ENCODE measurements at regions not wholly inside any gene's neighbourhood (a gene's known extent, or its start where the extent isn't known, plus 50 kb on each side); places are given as distances from the start of the nearest gene placed in this dataset.
A peak's percentile ranks its signal among the peaks of the same experiment; 100 is the strongest.
"Not testable (repeated sequence)": the region's sequence is repeated elsewhere in the genome, so short reads cannot be mapped to it uniquely, and the experiment has no call there.

GRCh38 chr3:15851735-15852134, 54.0 kb upstream of the ANKRD28 start:
- DNase-seq = no peak

- peak; percentile 70 for DNase-seq
Observed at GRCh38 chr3:15858547-15859506, 61.0 kb upstream of the ANKRD28 start.

- peak; percentile 82 for DNase-seq
Observed at GRCh38 chr3:15859507-15860013, 61.8 kb upstream of the ANKRD28 start.

- DNase-seq = peak; percentile 68
Observed at GRCh38 chr3:15860014-15860934, 62.5 kb upstream of the ANKRD28 start.

- DNase-seq = no peak
Observed at GRCh38 chr3:15861163-15861562, 63.4 kb upstream of the ANKRD28 start.

GRCh38 chr3:15872807-15873206, 75.0 kb upstream of the ANKRD28 start:
- DNase-seq = no peak

GRCh38 chr3:15873415-15873814, 75.6 kb upstream of the ANKRD28 start:
- DNase-seq = no peak

GRCh38 chr3:15875016-15875689, 77.4 kb upstream of the ANKRD28 start:
- DNase-seq = no peak

GRCh38 chr3:15876669-15877068, 78.9 kb upstream of the ANKRD28 start:
- no peak for DNase-seq

GRCh38 chr3:15877813-15878212, 80.0 kb upstream of the ANKRD28 start:
- DNase-seq = no peak

GRCh38 chr3:15879787-15880186, 82.0 kb upstream of the ANKRD28 start:
- DNase-seq = not testable (repeated sequence)

- no peak for DNase-seq
Observed at GRCh38 chr3:15882577-15882976, 84.8 kb upstream of the ANKRD28 start.

- DNase-seq = no peak
Observed at GRCh38 chr3:15884132-15884531, 86.4 kb upstream of the ANKRD28 start.

- DNase-seq = no peak
Observed at GRCh38 chr3:15886521-15886920, 88.7 kb upstream of the ANKRD28 start.

GRCh38 chr3:15887261-15887660, 89.5 kb upstream of the ANKRD28 start:
- no peak for DNase-seq

- DNase-seq = no peak
Observed at GRCh38 chr3:15889936-15890335, 92.2 kb upstream of the ANKRD28 start.

- no peak for DNase-seq
Observed at GRCh38 chr3:15892311-15893227, 94.8 kb upstream of the ANKRD28 start.

- DNase-seq = no peak
Observed at GRCh38 chr3:15894382-15894781, 96.6 kb upstream of the ANKRD28 start.

- no peak for DNase-seq
Observed at GRCh38 chr3:15896500-15896899, 98.7 kb upstream of the ANKRD28 start.

GRCh38 chr3:15899388-15899787, 101.6 kb upstream of the ANKRD28 start:
- DNase-seq = no peak

GRCh38 chr3:15903164-15903563, 105.4 kb upstream of the ANKRD28 start:
- no peak for DNase-seq

All from stimulated activated CD8-positive, alpha-beta memory T cell treated with anti-CD3 and anti-CD28 coated beads, Interleukin-4, amount 100 ng/mL, for 48 hours (primary cell).